Endothelial cell (in vitro differentiated cells): ENCODE measurements at regions not wholly inside any gene's neighbourhood (a gene's known extent, or its start where the extent isn't known, plus 50 kb on each side); places are given as distances from the start of the nearest gene placed in this dataset.

Experiments
- DNase-seq: peaks from one replicate; pipeline ENCODE4 v3.0.0; 2021; ENCODE audit warnings: low spot score
- H3K27ac Mint-ChIP-seq: one replicate; pipeline ENCODE4 v1.8.0; 2021; ENCODE audit warnings: mixed read lengths, inconsistent platforms; ENCODE audit not compliant: unreplicated experiment
- H3K27me3 Mint-ChIP-seq: one replicate; pipeline ENCODE4 v1.8.0; 2021; ENCODE audit warnings: mild to moderate bottlenecking, moderate library complexity, mixed read lengths, inconsistent platforms; ENCODE audit not compliant: unreplicated experiment
- H3K36me3 Mint-ChIP-seq: one replicate; pipeline ENCODE4 v1.8.0; 2021; ENCODE audit warnings: mild to moderate bottlenecking, low read depth, mixed read lengths, inconsistent platforms; ENCODE audit not compliant: unreplicated experiment
- H3K4me1 Mint-ChIP-seq: one replicate; pipeline ENCODE4 v1.8.0; 2021; ENCODE audit warnings: mild to moderate bottlenecking, mixed read lengths, inconsistent platforms; ENCODE audit not compliant: unreplicated experiment
- H3K4me3 Mint-ChIP-seq: one replicate; pipeline ENCODE4 v1.8.0; 2021; ENCODE audit warnings: mild to moderate bottlenecking, mixed read lengths, inconsistent platforms; ENCODE audit not compliant: unreplicated experiment
- H3K9me3 Mint-ChIP-seq: one replicate; pipeline ENCODE4 v1.8.0; 2021; ENCODE audit warnings: mixed read lengths, inconsistent platforms; ENCODE audit not compliant: unreplicated experiment
- CTCF ChIP-seq: fragments of 200-600 bp; sonication (generic); IDR thresholded peaks from one replicate; pipeline ENCODE4 v1.5.0; 2021; ENCODE audit warnings: antibody characterized with exemption; ENCODE audit not compliant: unreplicated experiment

GRCh38 chr3:152915695-152916094 lies 80.8 kb downstream of the P2RY1 start:
- TF ChIP-seq CTCF: no peak
- peaks cover 2% of the 10 kb centered on the region for H3K27me3 Mint-ChIP-seq
- H3K4me3 Mint-ChIP-seq: no peak overlapping the region
- DNase-seq: no peak
- H3K36me3 Mint-ChIP-seq: no peaks in the 10 kb centered on the region
- H3K9me3 Mint-ChIP-seq: no peaks in the 10 kb centered on the region
- no peak overlapping the region for H3K27ac Mint-ChIP-seq
- H3K4me1 Mint-ChIP-seq: no peaks in the 10 kb centered on the region

- Mint-ChIP-seq H3K27me3 (peaks cover 2% of the 10 kb centered on the region), H3K36me3 (no peaks in the 10 kb centered on the region), H3K27ac (no peak overlapping the region), H3K4me1 (no peaks in the 10 kb centered on the region), H3K9me3 (no peaks in the 10 kb centered on the region), H3K4me3 (no peak overlapping the region)
- no peak for DNase-seq
- TF ChIP-seq CTCF: no peak
Observed at GRCh38 chr3:152916753-152917279, 81.9 kb downstream of the P2RY1 start.

GRCh38 chr3:152921351-152921750 lies 86.4 kb downstream of the P2RY1 start:
- Mint-ChIP-seq H3K4me1 (peaks cover 6% of the 10 kb centered on the region), H3K36me3 (no peaks in the 10 kb centered on the region), H3K9me3 (no peaks in the 10 kb centered on the region), H3K4me3 (no peak overlapping the region), H3K27ac (no peak overlapping the region), H3K27me3 (no peaks in the 10 kb centered on the region)
- no peak for DNase-seq
- no peak for TF ChIP-seq CTCF

GRCh38 chr3:152922554-152922953 lies 87.6 kb downstream of the P2RY1 start:
- H3K36me3 Mint-ChIP-seq: no peaks in the 10 kb centered on the region

GRCh38 chr3:152927131-152927530 lies 92.2 kb downstream of the P2RY1 start:
- DNase-seq: no peak
- Mint-ChIP-seq H3K36me3 (no peaks in the 10 kb centered on the region), H3K4me1 (peaks cover 6% of the 10 kb centered on the region), H3K4me3 (no peak overlapping the region), H3K27me3 (no peaks in the 10 kb centered on the region), H3K9me3 (no peaks in the 10 kb centered on the region), H3K27ac (no peak overlapping the region)
- TF ChIP-seq CTCF: no peak

More at GRCh38 chr3:152922554-152922953, 87.6 kb downstream of the P2RY1 start:
- Mint-ChIP-seq H3K9me3 (no peaks in the 10 kb centered on the region), H3K27ac (no peak overlapping the region), H3K4me1 (peaks cover 6% of the 10 kb centered on the region), H3K27me3 (no peaks in the 10 kb centered on the region), H3K4me3 (no peak overlapping the region)
- no peak for DNase-seq
- TF ChIP-seq CTCF: no peak
